IgD-negative memory B cell (primary cell): ENCODE measurements at regions not wholly inside any gene's neighbourhood (a gene's known extent, or its start where the extent isn't known, plus 50 kb on each side); places are given as distances from the start of the nearest gene placed in this dataset.
"Not testable (repeated sequence)": the region's sequence is repeated elsewhere in the genome, so short reads cannot be mapped to it uniquely, and the experiment has no call there.

Experiments used
- H3K27ac Mint-ChIP-seq, 3 donors: one replicate each; pipeline ENCODE4 v1.8.0; 2020 to 2022; ENCODE audit warnings: mild to moderate bottlenecking in 3 of 3, mixed read lengths in 3 of 3, moderate library complexity in 1 of 3
- H3K27me3 Mint-ChIP-seq: one replicate; pipeline ENCODE4 v1.8.0; 2021; ENCODE audit warnings: mixed read lengths
- H3K36me3 Mint-ChIP-seq: one replicate; pipeline ENCODE4 v1.8.0; 2020; ENCODE audit warnings: mild to moderate bottlenecking, mixed read lengths
- H3K4me1 Mint-ChIP-seq, 3 donors: one replicate each; pipeline ENCODE4 v1.8.0; 2020 to 2022; ENCODE audit warnings: mixed read lengths in 3 of 3, mild to moderate bottlenecking in 1 of 3
- H3K4me3 Mint-ChIP-seq, 4 donors: one replicate each; pipeline ENCODE4 v1.8.0; 2020 to 2022; ENCODE audit warnings: mild to moderate bottlenecking in 4 of 4, mixed read lengths in 4 of 4, moderate library complexity in 3 of 4
- H3K9me3 Mint-ChIP-seq, 3 donors: one replicate each; pipeline ENCODE4 v1.8.0; 2020 to 2021; ENCODE audit warnings: mixed read lengths in 3 of 3, mild to moderate bottlenecking in 1 of 3

DNA sequence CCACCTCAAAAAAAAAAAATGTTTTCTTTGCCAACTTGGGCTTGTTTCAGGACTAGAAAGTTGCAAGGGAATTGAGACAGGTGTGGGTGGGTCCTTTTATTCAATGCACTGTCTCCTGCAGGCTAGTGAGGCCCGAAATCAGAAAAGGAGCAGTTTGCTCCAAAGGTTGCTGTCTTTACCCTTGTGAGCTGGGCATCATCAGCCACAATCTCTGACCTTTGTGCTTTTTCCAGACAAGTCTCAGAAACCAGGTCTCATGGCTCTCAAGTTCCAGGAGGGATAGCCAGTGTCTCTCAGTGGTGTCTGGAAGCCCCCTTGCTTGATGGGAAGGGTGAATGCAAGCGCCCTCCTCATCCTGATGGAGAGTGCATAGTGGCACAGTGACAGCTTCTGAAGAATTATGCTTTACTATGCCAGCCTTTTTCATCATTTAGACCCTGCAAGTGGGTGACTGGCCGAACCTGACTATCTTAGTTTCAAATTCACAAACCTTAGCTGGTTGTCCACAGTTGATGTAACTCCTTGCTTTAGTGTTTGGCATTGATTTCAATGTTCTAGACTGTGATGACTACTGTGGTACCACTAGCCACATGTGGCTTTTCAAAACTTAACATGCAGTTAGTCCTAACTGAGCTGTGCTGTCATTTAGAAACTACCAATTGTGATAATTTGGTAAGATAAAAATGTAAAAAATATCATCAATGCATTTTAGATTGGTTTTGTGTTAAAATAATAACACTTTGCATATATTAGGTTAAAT is 468.6 kb downstream of the GADD45G start:
- H3K4me3 Mint-ChIP-seq, result no peak overlapping the region
- H3K27me3 Mint-ChIP-seq, result peaks cover 12% of the 10 kb centered on the region
- no peak overlapping the region for H3K27ac Mint-ChIP-seq
- no peaks in the 10 kb centered on the region for H3K36me3 Mint-ChIP-seq
- H3K4me1 Mint-ChIP-seq, result peaks cover 0 to 7% (median 7%) of the 10 kb centered on the region in 3 donors
- H3K9me3 Mint-ChIP-seq, result no peaks in the 10 kb centered on the region

DNA sequence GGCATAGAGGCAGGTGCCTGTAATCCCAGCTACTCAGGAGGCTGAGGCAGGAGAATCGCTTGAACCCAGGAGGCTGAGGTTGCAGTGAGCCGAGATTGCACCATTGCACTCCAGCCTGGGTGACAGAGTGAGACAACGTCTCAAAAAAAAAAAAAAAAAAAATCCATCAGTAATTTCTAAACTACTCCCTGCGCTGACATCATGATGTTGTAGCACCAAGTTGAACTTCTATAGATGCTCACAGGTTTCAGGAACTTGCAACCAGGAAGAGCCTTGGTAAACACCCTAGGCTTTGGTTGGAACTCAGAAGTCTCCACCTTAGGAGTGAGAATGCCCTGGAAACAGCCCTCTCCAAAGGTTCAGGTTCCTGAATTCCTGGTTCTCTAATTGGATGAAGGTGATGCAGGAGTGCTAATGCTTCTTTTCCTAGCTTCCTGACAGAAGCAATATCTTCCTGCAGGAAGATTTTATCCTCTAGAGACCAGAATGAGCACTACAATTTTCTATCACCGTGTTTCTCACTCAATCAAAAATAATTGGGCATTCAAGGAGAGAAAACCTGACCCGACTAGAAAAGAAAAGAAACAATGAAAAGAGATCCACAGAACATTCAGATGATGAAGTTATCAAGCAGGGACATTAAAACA is 469.6 kb downstream of the GADD45G start:
- Mint-ChIP-seq H3K9me3 (no peaks in the 10 kb centered on the region), H3K4me1 (peaks cover 6 to 14% (median 7%) of the 10 kb centered on the region in 3 donors), H3K4me3 (no peak overlapping the region), H3K27ac (no peak overlapping the region), H3K27me3 (peaks cover 12% of the 10 kb centered on the region), H3K36me3 (no peaks in the 10 kb centered on the region)

DNA sequence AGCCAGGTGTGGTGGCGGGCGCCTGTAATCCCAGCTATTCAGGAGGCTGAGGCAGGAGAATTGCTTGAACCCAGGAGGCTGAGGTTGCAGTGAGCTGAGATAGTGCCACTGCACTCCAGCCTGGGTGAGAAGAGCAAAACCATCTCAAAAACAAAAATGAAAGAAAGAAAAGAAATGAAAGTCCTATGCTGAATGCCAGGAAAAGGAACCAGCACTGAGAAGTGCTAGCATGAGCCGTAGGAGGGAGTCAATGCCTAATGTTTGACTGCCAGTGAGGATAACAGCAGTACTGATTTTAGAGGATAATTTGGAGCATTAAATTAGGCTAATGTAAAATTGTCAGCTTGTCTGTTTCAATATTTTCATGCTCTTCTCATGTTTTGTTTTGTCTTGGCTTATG is 472.8 kb downstream of the GADD45G start:
- Mint-ChIP-seq H3K27me3 (peaks cover 14% of the 10 kb centered on the region), H3K4me1 (peaks cover 6 to 15% (median 7%) of the 10 kb centered on the region in 3 donors)
- H3K27ac Mint-ChIP-seq, H3K9me3 Mint-ChIP-seq, H3K36me3 Mint-ChIP-seq, H3K4me3 Mint-ChIP-seq: not testable (repeated sequence)

DNA sequence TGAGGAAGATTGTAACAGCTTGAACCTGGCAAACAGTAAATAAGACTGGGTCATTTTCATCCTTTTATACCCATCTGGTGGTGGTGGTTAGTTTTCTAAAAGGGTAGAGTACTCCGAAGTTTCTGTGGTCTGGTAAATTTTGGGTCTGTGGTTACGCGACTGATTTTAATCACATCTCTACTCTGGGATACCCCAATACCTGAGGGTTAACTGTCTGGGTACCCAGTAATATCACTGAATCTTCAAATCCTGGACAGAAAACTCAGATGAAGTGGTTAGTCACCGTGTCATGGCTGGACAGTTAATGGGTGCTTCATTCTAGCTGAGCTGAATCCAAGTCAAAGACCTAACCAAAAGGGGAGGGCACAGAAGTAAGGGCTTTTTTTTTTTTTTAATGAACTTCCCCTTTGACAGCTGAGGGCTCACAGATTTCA is 474.2 kb downstream of the GADD45G start:
- Mint-ChIP-seq H3K36me3 (no peaks in the 10 kb centered on the region), H3K4me1 (peaks cover 7 to 15% (median 7%) of the 10 kb centered on the region in 3 donors), H3K9me3 (no peaks in the 10 kb centered on the region), H3K27ac (no peak overlapping the region), H3K27me3 (peaks cover 11% of the 10 kb centered on the region), H3K4me3 (no peak overlapping the region)

DNA sequence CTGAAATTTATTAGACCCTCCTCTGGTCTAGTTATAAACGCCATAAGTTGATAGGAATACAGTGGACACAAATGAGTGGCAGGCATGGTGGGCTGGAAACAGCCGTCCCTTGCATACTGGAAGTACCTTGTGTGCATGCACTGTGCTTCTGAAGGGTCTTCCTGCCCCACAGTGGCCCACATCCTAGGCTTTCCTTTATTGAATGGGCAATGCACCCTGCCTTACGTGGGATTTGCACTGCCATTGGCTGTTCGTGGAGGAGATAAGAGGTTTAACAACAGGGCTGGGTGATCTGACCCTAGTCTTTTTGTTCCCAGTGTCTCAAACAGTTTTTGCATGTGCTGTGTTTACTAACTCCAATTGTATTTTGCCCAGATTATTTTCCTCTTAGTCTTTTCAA is 480.8 kb downstream of the GADD45G start:
- H3K4me1 Mint-ChIP-seq, result peaks cover 5 to 13% (median 13%) of the 10 kb centered on the region in 3 donors
- no peaks in the 10 kb centered on the region for H3K9me3 Mint-ChIP-seq
- H3K27ac Mint-ChIP-seq, result no peak overlapping the region
- H3K36me3 Mint-ChIP-seq, result no peaks in the 10 kb centered on the region
- peaks cover 4% of the 10 kb centered on the region for H3K27me3 Mint-ChIP-seq
- H3K4me3 Mint-ChIP-seq, result no peak overlapping the region

DNA sequence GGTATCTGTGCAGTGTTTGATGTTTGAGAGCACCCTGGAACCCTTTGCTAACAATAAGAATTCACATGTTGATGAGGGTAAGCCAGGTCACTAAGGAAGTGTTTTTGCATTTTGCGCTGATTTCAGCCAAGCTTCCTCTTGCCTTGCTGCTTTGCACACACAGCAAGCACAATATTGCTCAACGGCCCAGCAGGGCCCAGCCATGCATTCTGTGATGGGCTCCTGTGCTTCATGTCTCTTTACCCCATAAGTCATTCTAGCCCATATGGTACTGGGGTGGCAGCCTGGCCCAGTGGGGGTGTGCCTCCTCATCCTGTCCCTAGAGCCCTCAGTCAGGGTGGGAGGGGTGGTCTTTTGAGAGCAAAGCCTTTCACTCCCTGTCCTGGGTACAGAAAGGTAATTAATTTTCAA is 481.3 kb downstream of the GADD45G start:
- no peaks in the 10 kb centered on the region for H3K9me3 Mint-ChIP-seq
- H3K4me1 Mint-ChIP-seq, result peaks cover 5 to 13% (median 13%) of the 10 kb centered on the region in 3 donors
- peaks cover 4% of the 10 kb centered on the region for H3K27me3 Mint-ChIP-seq
- H3K36me3 Mint-ChIP-seq, result no peaks in the 10 kb centered on the region
- no peak overlapping the region for H3K27ac Mint-ChIP-seq
- peak overlapping the region in 1 of 4 donors; percentile 45 for H3K4me3 Mint-ChIP-seq

DNA sequence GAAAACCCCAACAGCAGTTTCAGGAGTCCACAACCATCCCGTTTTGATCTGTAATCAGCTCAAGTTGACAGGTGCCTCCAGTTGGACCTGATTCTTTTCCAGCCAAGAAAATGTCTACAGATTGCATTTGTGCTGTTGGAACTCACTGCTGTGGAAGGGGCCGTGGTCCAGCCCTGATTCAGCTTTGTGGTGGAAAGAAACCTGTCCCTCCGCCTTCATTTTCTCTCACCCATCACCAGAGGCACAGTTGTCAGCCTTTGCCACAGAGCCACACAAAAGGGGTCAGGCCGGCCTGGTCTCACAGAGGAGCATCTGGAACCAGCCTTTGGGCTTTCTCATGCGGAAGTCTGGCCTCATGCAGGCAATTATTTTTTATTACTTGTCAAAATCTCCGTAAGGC is 483.6 kb downstream of the GADD45G start:
- Mint-ChIP-seq H3K4me1 (peaks cover 7 to 13% (median 13%) of the 10 kb centered on the region in 3 donors), H3K27ac (no peak overlapping the region), H3K27me3 (peaks cover 11% of the 10 kb centered on the region), H3K4me3 (no peak overlapping the region), H3K9me3 (no peaks in the 10 kb centered on the region), H3K36me3 (no peaks in the 10 kb centered on the region)

DNA sequence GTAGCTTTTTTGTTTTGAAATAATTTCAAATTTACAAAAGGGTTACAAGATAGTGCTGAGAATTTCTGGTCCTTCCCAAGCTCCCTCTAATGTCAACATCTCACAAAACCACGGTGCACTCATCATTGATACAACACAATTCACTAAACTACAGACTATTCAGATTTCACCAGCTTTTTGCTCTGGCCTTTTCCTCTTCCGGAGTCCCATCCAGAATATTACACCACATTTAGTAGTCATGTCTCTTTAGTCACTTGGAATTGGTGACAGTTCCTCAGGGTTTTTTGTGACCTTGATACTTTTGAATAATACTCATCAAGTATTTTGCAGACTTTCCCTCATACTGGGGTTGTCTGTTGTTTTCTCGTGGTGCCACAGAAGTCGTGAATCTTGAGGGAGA is 484.0 kb downstream of the GADD45G start:
- H3K4me3 Mint-ChIP-seq, result no peak overlapping the region
- no peaks in the 10 kb centered on the region for H3K9me3 Mint-ChIP-seq
- H3K4me1 Mint-ChIP-seq, result peaks cover 8 to 13% (median 13%) of the 10 kb centered on the region in 3 donors
- H3K36me3 Mint-ChIP-seq, result no peaks in the 10 kb centered on the region
- H3K27ac Mint-ChIP-seq, result no peak overlapping the region
- H3K27me3 Mint-ChIP-seq, result peaks cover 11% of the 10 kb centered on the region

DNA sequence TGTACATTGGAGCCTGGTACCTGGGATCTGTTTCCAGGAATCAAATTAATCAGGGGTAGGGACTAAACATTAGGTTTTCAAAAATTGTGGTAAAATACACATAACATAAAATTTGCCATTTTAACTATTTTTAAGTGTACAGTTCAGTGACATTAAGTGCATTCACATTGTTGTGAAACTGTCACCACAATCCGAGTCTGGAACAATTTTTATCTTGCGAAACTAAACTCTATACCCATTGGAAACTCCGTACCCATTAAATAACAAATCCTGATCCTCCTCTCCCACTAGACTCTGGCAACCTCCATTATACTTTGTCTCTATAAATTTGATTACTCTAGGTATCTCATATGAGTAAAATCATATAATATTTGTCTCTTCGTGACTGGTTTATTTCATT is 486.2 kb downstream of the GADD45G start:
- Mint-ChIP-seq H3K27me3 (peaks cover 15% of the 10 kb centered on the region), H3K4me3 (no peak overlapping the region), H3K36me3 (no peaks in the 10 kb centered on the region), H3K4me1 (peaks cover 2 to 8% (median 4%) of the 10 kb centered on the region in 3 donors), H3K27ac (no peak overlapping the region), H3K9me3 (no peaks in the 10 kb centered on the region)

DNA sequence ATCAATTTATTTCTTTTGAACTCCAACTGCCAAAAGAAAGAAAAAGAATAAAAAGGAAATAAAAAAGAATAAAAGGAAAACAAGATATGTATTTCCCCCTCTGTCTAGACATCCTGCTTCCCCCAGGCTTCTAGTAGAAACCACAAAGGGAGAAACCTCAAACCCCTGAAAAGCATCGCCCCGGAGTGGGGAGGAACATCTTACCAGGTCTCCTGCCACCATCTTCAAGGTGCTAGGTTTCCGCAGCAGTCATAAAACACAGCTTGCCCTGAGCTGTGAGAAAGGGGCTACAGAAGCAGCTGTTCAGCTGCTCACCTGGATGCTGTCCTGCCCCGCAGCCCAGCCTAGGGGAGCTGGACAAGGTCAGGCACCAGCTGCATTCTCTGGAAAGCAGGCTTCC is 487.7 kb downstream of the GADD45G start:
- H3K27me3 Mint-ChIP-seq, result peaks cover 18% of the 10 kb centered on the region
- H3K36me3 Mint-ChIP-seq, result no peaks in the 10 kb centered on the region
- H3K4me3 Mint-ChIP-seq, result no peak overlapping the region
- H3K9me3 Mint-ChIP-seq, result no peaks in the 10 kb centered on the region
- H3K27ac Mint-ChIP-seq, result no peak overlapping the region
- peaks cover 0 to 3% (median 2%) of the 10 kb centered on the region in 3 donors for H3K4me1 Mint-ChIP-seq

DNA sequence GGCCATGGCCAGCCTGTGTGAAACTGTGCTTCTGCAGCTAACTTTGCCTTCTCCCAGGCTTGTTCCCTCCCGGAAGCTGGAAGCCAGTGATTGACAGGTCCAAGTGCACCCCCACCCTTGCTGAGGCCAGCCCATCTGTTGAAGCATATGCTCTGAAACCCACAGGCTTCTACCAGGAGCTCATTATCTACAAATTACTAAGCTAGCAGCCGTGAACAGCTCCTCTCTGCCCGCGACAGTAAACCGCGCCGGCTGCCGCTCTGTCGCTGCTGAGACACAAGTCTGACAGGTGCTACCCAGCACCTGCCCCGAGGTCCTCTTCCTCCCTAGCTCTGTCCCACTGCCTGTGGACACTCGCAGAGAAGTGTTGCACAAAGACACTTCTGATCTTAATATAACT is 490.9 kb downstream of the GADD45G start:
- Mint-ChIP-seq H3K36me3 (no peaks in the 10 kb centered on the region), H3K4me1 (peaks cover 0 to 3% (median 2%) of the 10 kb centered on the region in 3 donors), H3K27ac (no peak overlapping the region), H3K27me3 (peaks cover 16% of the 10 kb centered on the region), H3K4me3 (no peak overlapping the region), H3K9me3 (no peaks in the 10 kb centered on the region)

DNA sequence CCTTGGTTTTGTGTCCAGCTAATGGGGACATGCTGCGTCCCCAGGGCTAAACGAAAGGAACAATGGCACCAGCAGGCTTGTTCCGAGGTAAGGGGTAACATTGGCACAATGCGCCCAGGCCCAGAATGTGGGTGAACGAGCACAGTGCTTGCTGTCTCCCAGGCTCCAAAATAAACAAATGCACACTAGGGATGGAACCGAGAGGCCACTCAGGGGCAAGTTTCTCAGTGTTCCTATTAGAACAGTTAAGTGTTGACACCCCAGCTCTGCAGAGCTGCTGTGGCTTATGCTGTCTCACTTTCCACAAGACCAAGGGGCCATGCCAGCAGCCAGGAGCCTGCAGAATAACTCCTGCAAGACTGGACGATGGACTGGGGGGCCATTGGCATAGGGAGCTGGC is 492.4 kb downstream of the GADD45G start:
- H3K27me3 Mint-ChIP-seq, result peaks cover 20% of the 10 kb centered on the region
- H3K4me3 Mint-ChIP-seq, result no peak overlapping the region
- H3K9me3 Mint-ChIP-seq, result no peaks in the 10 kb centered on the region
- H3K27ac Mint-ChIP-seq, result no peak overlapping the region
- peaks cover 3 to 5% (median 4%) of the 10 kb centered on the region in 3 donors for H3K4me1 Mint-ChIP-seq
- no peaks in the 10 kb centered on the region for H3K36me3 Mint-ChIP-seq

DNA sequence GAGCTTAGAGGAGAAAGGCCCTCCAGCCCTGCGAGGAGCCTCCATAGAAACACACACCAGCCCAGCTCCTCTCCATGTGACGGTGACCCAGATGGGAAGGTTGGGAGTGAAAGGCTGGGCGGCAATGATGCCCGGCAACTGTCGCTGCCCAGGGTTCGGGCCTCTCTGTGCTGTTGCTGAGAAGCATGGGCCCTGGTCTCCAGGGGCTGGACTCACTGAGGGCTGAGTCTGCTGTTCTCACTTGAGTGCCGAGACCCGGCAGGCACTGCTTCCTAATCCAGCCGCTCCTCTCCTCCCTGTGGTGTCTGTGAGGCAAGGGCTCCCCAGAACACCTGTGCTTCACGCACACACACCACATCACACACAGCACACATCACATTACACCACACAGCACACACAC is 493.6 kb downstream of the GADD45G start:
- Mint-ChIP-seq H3K4me1 (peaks cover 6 to 8% (median 6%) of the 10 kb centered on the region in 3 donors), H3K36me3 (no peaks in the 10 kb centered on the region), H3K27ac (no peak overlapping the region), H3K27me3 (peaks cover 11% of the 10 kb centered on the region), H3K4me3 (no peak overlapping the region), H3K9me3 (no peaks in the 10 kb centered on the region)

DNA sequence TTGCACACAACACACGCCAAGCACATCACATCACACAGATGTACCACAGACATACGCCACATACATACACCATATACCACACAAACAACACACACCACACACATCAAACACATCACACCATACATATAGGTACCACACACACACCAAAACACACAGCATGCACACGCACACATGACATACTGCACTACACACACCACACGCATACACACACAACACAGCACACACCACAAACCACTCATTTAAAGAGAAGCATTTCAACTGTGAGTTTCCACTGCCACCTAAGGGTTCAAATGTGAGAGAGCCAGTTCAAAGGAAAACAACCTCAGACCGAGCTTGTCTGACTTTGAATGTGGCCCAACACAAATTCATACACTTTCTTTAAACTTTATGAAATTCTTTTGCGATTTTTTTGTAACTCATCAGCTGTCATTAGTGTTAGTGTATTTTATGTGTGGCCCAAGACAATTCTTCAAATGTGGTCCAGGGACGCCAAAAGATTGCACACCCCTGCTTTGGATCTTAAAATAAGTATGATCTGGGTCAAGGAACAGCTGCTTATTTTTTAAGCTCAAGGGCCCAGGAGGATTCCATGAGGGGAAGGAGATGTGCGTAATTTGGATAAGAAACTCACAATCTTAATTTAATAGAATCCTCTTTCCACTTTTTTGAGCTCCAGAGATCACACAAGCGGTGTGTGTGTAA is 494.6 kb downstream of the GADD45G start:
- Mint-ChIP-seq H3K4me1 (peaks cover 4 to 8% (median 6%) of the 10 kb centered on the region in 3 donors), H3K36me3 (no peaks in the 10 kb centered on the region), H3K27me3 (peaks cover 11% of the 10 kb centered on the region), H3K4me3 (no peak overlapping the region), H3K9me3 (no peaks in the 10 kb centered on the region), H3K27ac (no peak overlapping the region)

DNA sequence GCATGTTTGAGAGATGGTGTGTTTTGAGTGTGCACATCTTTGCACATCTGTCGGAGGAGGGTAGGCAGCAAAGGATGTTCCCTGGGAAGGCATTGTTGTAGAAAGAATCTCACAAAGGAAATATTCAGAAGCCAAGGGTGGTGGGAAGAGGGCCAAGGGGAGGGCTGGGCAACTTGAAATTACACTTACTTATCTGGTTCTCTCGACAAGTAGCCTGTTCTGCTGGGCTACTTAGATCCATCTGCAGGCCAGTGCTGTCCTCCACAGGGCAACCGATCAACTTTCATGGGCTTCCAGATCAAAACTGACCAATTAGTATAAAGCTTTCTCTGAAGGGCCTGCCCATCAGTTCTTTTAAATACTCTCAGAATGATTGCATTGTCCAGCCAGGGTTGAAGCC is 495.2 kb downstream of the GADD45G start:
- H3K9me3 Mint-ChIP-seq, result no peaks in the 10 kb centered on the region
- H3K36me3 Mint-ChIP-seq, result no peaks in the 10 kb centered on the region
- H3K4me1 Mint-ChIP-seq, result peaks cover 4 to 8% (median 6%) of the 10 kb centered on the region in 3 donors
- no peak overlapping the region for H3K4me3 Mint-ChIP-seq
- H3K27me3 Mint-ChIP-seq, result peaks cover 11% of the 10 kb centered on the region
- no peak overlapping the region for H3K27ac Mint-ChIP-seq
